ENCODE measurements at regions not wholly inside any gene's neighbourhood (a gene's known extent, or its start where the extent isn't known, plus 50 kb on each side); places are given as distances from the start of the nearest gene placed in this dataset.

DNA sequence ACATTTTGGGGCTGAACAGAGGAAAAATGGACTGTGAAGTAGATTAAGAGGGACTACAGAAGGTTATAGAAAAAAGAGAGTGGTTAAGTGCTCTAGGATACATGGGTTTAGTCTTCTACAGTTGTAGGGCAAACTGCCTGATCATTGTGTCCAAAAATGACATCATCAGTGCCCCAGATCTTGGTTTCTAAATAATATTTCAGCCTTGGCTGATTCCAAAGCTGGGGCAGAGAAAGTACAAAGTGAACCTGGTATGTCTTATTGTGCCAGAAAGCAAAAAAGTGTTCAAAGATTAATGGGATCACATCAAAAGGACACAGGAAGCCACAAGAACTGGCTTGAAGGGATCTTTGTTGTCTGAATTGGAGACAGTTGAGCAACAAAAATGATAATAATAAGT is 97.1 kb upstream of the ZNF521 start:
- Histone ChIP-seq H3K36me3 (ENCODE audit: low read depth, missing control alignments) (no peaks in the 10 kb centered on the region), H3K4me1 (no peaks in the 10 kb centered on the region), H3K9me3 (no peaks in the 10 kb centered on the region), H3K27ac (no peak overlapping the region), H3K4me3 (no peak overlapping the region), H3K27me3 (no peaks in the 10 kb centered on the region)
- TF ChIP-seq, protein P1, sequence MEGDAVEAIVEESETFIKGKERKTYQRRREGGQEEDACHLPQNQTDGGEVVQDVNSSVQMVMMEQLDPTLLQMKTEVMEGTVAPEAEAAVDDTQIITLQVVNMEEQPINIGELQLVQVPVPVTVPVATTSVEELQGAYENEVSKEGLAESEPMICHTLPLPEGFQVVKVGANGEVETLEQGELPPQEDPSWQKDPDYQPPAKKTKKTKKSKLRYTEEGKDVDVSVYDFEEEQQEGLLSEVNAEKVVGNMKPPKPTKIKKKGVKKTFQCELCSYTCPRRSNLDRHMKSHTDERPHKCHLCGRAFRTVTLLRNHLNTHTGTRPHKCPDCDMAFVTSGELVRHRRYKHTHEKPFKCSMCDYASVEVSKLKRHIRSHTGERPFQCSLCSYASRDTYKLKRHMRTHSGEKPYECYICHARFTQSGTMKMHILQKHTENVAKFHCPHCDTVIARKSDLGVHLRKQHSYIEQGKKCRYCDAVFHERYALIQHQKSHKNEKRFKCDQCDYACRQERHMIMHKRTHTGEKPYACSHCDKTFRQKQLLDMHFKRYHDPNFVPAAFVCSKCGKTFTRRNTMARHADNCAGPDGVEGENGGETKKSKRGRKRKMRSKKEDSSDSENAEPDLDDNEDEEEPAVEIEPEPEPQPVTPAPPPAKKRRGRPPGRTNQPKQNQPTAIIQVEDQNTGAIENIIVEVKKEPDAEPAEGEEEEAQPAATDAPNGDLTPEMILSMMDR (IDR thresholded peaks at IDR 0.05) = no peak
- no peak for TF ChIP-seq POLR2A (IDR thresholded peaks at IDR 0.05)
- DNase-seq = no peak
- intact Hi-C loops (cut with DNase I; ENCODE audit: low total_unique reads) = no loop called here

DNA sequence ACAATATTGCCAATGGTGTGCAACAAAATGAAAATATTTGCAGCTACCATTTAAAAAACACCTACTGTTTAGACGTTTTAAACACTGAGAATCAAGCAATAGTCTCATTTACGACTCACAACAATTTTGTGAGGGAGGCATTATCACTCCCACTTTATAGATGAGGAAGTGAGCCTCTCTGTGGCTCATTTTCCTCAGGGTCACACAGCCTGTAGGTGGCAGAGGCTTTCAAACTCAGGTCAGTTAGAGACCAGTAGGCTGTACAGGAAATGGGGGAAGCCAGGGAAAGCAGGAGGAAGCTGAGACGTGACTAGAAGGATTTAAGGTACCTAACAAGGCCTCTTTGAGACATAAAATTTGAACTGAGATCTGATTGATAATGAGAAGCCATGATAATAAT is 95.0 kb upstream of the ZNF521 start:
- TF ChIP-seq POLR2A (IDR thresholded peaks at IDR 0.05) = no peak
- TF ChIP-seq, protein P1 (IDR thresholded peaks at IDR 0.05) = no peak
- Histone ChIP-seq H3K9me3 (no peaks in the 10 kb centered on the region), H3K4me3 (no peak overlapping the region), H3K27me3 (no peaks in the 10 kb centered on the region), H3K27ac (no peak overlapping the region), H3K4me1 (no peaks in the 10 kb centered on the region), H3K36me3 (ENCODE audit: low read depth, missing control alignments) (no peaks in the 10 kb centered on the region)
- DNase-seq = no peak
- intact Hi-C loops (cut with DNase I; ENCODE audit: low total_unique reads) = no loop called here
- WGBS, 2 donors = 59 to 73% methylated on average over 3 of the region's 3 CpGs

DNA sequence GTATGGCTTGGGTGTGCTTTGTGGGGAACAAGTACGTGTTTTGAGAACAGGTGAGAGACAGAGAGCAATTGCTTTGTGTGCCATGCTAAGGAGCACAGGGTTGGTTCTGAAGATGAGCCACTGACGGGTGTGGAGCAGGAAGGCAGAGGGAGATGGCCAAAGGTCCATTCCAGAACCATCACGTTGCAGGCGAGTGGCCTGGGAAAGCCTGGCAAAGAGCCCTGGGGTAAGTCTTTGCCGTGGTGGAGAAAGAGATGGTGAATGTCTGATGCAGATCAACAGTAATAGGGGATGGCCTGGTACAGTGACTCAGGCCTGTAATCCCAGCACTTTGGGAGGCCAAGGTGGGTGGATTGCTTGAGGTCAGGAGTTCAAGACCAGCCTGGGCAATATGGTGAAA is 93.5 kb upstream of the ZNF521 start:
- H3K4me3 ChIP-seq = no peak overlapping the region
- no peak for DNase-seq
- no peaks in the 10 kb centered on the region for H3K9me3 ChIP-seq
- no peaks in the 10 kb centered on the region for H3K4me1 ChIP-seq
- intact Hi-C loops (cut with DNase I; ENCODE audit: low total_unique reads) = no loop called here
- WGBS, 2 donors = 85 to 89% methylated on average over 5 of the region's 5 CpGs
- H3K27me3 ChIP-seq = no peaks in the 10 kb centered on the region
- H3K36me3 ChIP-seq (ENCODE audit: low read depth, missing control alignments) = no peaks in the 10 kb centered on the region
- TF ChIP-seq, protein P1 (IDR thresholded peaks at IDR 0.05) = no peak
- no peak for TF ChIP-seq POLR2A (IDR thresholded peaks at IDR 0.05)
- H3K27ac ChIP-seq = no peak overlapping the region

DNA sequence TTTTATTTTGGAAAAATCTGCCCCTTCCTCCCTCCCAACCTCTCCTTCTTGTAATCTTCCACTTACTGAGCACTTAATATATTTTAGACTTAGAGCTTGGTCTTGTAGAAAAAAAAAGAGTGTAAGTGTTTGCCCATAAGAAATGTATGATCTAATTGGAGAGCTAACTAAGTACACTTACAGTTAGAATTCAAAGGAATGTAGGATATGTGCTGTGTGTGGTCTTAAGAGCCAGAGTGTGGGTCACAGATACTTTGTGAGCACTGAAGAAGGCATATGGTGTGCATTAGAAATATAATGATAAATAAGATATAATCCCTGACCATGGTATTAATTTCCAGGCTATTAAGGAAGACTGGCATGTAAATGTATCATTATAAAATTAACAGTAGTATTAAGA is 91.8 kb upstream of the ZNF521 start:
- no peaks in the 10 kb centered on the region for H3K9me3 ChIP-seq
- DNase-seq = no peak
- no peak overlapping the region for H3K4me3 ChIP-seq
- no peaks in the 10 kb centered on the region for H3K4me1 ChIP-seq
- intact Hi-C loops (cut with DNase I; ENCODE audit: low total_unique reads) = no loop called here
- no peak overlapping the region for H3K27ac ChIP-seq
- H3K27me3 ChIP-seq = no peaks in the 10 kb centered on the region
- no peaks in the 10 kb centered on the region for H3K36me3 ChIP-seq (ENCODE audit: low read depth, missing control alignments)
- TF ChIP-seq, protein P1 (IDR thresholded peaks at IDR 0.05) = no peak
- no peak for TF ChIP-seq POLR2A (IDR thresholded peaks at IDR 0.05)

DNA sequence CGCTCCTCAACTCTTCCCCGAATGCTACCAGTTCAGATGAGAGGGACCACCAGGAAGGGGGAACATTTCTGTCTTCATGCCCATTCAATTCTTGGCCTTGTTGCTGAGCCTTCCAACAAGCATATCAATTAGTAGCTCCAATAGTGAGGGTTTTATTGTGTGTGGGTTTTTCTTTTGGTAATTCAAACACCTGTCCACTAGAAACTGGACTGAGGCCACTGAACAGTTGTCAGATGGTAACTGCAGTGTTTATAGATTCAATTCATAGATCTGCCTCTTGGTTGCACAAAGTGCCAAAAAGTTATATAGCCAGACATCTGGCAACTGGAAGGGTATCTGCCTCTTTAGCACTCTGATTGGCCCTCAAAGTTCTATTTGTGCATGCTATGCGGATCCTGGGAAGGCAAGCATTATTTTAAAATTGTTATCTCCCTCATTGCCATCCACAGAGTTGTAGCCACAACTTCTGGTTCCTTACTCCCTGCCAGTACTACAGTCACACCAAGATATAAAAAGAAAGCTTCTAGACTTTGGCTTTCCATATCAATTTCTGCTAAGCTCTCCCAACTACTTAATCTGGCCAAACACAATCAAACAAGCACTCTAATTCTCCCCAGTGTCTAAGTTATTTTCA is 83.3 kb upstream of the ZNF521 start:
- 89 to 95% methylated on average over 3 of the region's 3 CpGs for WGBS, 2 donors
- peaks cover 3% of the 10 kb centered on the region for H3K4me1 ChIP-seq
- H3K27ac ChIP-seq = no peak overlapping the region
- no peak for TF ChIP-seq POLR2A (IDR thresholded peaks at IDR 0.05)
- TF ChIP-seq, protein P1 (IDR thresholded peaks at IDR 0.05) = no peak
- no peaks in the 10 kb centered on the region for H3K9me3 ChIP-seq
- intact Hi-C loops (cut with DNase I; ENCODE audit: low total_unique reads) = no loop called here
- H3K36me3 ChIP-seq (ENCODE audit: low read depth, missing control alignments) = no peaks in the 10 kb centered on the region
- no peaks in the 10 kb centered on the region for H3K27me3 ChIP-seq
- H3K4me3 ChIP-seq = no peak overlapping the region
- DNase-seq = no peak
